Esophagus squamous epithelium (tissue), 4 donors: ENCODE measurements at regions not wholly inside any gene's neighbourhood (a gene's known extent, or its start where the extent isn't known, plus 50 kb on each side); places are given as distances from the start of the nearest gene placed in this dataset.

Experiments
- POLR2A ChIP-seq, 4 donors: fragments of 450-650 bp; IDR thresholded peaks; one replicate each; pipeline ENCODE4 v1.6.1; 2017; ENCODE audit warnings: antibody characterized with exemption in 4 of 4, mild to moderate bottlenecking in 4 of 4, moderate library complexity in 3 of 4
- TF ChIP-seq, protein P1 (sequence below), 6 experiments: fragments of 450-650 bp in 4 of 6; fragments of 200-600 bp in 2 of 6; sonication (generic) in 2 of 6; IDR thresholded peaks; one replicate each; pipeline ENCODE4 v1.5.1; 2016 to 2019; ENCODE audit warnings: antibody characterized with exemption in 6 of 6, mild to moderate bottlenecking in 4 of 6, moderate library complexity in 4 of 6

DNA sequence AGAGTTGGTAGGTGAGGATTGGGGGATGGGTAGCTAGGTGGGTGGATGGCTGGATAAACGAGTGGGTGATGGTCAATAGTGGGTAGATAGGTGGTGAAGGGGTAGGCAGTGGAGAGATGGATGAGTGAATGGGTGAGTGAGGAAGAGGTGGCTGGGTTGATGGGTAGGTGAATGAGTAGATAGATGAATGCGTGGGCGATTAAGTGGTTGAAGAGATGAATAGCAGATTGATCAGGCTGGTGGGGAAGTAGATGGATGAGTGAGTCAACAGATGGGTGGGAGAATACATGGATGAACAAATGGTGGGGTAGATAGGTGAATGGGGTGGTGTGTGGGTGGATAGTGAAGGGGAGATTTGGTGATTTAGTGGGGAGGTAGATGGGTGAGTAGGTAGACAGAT lies 51.1 kb downstream of the SYNE3 start:
- TF ChIP-seq, protein P1, sequence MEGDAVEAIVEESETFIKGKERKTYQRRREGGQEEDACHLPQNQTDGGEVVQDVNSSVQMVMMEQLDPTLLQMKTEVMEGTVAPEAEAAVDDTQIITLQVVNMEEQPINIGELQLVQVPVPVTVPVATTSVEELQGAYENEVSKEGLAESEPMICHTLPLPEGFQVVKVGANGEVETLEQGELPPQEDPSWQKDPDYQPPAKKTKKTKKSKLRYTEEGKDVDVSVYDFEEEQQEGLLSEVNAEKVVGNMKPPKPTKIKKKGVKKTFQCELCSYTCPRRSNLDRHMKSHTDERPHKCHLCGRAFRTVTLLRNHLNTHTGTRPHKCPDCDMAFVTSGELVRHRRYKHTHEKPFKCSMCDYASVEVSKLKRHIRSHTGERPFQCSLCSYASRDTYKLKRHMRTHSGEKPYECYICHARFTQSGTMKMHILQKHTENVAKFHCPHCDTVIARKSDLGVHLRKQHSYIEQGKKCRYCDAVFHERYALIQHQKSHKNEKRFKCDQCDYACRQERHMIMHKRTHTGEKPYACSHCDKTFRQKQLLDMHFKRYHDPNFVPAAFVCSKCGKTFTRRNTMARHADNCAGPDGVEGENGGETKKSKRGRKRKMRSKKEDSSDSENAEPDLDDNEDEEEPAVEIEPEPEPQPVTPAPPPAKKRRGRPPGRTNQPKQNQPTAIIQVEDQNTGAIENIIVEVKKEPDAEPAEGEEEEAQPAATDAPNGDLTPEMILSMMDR (IDR thresholded peaks at IDR 0.05), result no peak
- TF ChIP-seq POLR2A (IDR thresholded peaks at IDR 0.05), result no peak
